Left renal cortex interstitium (tissue), 4 donors: ENCODE measurements at regions not wholly inside any gene's neighbourhood (a gene's known extent, or its start where the extent isn't known, plus 50 kb on each side); places are given as distances from the start of the nearest gene placed in this dataset.

ENCODE experiments used
- DNase-seq, 4 donors: peaks; one replicate each; pipeline ENCODE4 v3.0.0-alpha.2; 2013; ENCODE audit warnings: low read depth in 4 of 4, low spot score in 2 of 4, missing footprints in 1 of 4

DNA sequence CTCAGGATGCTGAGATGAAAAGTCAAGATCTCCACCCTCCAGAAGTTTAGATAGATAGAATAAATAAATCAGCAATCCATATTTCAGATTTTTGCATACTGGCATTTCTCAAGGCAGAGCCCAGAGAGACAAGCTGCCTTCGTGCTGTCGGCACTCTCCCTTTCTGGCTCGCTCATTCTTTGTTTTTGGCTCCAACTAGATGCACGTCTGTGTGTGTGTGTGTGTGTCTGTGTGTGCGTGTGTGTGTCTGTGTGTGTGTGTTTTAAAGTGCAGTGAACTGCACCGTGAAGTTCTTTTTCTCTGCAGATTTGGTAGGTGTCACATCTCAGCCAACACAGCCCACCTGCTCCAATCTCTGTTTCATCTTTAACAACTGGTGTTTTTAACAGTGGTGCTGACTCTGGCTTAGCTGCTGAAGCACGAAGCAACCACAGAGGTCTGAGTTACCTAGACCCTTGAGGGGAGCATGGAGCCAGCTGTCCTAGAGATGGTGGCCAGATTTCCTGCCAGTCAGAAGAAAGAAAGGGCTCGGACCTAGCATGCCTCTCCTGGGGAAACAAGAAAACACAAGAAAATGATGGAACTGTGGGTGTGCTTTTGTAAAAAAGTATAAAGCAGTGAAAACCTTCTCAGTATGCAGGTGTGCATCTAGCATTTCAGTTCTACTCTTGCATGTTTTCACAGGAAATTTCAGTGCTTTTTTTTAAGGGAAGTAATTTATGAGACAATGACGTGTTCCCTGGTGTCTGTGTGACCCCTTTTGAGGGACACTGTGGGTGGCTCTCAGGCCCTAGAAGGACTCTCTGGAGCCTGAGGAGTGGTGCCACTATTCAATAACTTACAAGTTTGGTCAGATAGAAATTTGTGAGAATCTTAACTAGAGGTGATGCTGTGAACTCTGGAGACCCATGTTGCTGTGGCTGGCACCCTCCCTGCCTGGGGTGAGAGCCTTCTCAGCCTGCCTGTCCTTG, 364.3 kb downstream of the RNF144A start:
- DNase-seq = no peak

DNA sequence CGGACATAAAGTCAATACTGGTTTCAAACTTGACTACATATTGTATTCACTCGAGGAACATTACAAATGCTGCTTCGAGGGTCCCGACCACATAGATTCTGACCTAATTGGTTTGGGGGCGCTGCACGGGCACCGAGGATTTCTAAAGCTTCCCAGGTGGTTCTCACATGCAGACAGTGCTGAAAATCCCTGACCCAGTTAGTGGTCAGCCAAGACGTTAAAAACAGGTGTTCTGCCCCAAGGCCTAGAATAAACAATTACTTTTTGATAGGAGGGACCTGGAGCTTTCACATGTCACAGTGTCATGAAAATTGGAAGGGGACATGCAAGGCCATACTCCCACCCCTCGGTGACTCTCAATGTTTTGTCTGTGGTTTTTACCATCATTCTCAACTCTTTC, 368.9 kb downstream of the RNF144A start:
- no peak for DNase-seq

GRCh38 chr2:7288484-7288883, 371.3 kb downstream of the RNF144A start:
- DNase-seq = no peak

GRCh38 chr2:7289697-7290096, 372.5 kb downstream of the RNF144A start:
- DNase-seq = no peak

DNA sequence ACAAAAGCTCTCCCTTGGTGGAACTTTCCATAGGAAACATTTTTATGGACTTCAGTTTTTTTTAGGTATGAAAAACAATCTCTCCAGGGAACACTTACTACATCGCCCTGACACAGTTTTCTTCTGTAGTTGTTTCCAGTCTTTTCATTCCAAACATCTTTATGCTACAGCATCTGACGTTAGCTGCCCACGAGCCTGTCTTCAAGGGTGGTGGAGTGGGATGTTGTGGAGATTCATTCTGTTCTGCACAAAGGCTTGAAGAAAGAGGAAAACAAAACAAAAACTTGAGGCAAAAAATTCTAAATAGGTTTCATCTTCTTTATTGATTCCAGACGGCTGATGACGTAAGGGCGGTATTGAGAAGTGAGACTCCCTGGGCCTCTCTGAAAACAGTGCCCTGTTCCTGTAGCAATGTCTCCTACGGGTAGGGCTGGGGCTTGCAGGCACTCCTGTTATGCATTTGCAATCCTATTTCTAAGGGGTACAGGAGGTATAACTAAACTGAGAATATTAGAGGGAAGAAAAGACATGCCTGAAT, 375.0 kb downstream of the RNF144A start:
- no peak for DNase-seq

- no peak for DNase-seq
These were observed 392.4 kb downstream of the RNF144A start for GRCh38 chr2:7309582-7309981.

DNA sequence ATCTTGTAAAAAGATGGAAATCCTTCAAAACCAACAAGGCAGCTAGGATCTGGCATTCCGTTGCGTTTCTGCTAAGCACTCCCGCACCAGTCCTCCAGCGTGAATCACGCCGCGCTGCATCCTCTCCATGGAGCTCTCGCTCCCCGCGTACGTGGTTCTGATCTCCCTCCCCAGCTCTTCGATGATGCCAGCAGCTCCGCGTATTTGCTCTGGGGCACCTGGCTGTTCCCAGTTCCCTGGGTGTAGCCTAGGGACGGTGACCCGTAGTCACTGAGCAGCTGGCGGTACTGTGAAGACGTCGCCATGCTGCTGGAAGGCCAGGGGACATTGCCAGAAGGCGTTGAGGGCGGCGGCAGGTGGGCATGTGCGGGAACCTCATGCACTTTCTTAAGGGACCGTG, 407.5 kb downstream of the RNF144A start:
- DNase-seq = no peak

DNA sequence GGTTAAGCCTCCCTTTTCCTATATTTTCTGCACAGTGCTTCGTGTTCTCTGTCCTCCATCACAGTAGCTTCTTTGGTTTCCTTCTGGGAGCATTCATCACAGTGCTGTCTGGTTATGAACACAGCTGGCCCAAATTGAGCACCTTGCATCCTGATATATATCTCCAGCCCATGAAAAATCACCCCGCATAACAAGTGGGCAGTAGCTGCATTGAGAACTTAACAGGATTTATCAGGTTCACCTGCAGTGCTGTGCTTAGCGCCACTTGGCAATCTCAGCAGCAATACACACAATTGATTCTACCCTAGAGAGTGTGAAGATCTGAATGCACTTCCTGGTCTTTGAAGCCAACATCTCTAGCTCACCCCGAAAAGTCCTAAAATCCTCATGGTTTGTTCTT, 408.0 kb downstream of the RNF144A start:
- DNase-seq = no peak

- DNase-seq = no peak
These were observed 412.3 kb downstream of the RNF144A start for GRCh38 chr2:7329465-7329864.

- no peak for DNase-seq
These were observed 416.1 kb downstream of the RNF144A start for GRCh38 chr2:7333189-7333765.

DNA sequence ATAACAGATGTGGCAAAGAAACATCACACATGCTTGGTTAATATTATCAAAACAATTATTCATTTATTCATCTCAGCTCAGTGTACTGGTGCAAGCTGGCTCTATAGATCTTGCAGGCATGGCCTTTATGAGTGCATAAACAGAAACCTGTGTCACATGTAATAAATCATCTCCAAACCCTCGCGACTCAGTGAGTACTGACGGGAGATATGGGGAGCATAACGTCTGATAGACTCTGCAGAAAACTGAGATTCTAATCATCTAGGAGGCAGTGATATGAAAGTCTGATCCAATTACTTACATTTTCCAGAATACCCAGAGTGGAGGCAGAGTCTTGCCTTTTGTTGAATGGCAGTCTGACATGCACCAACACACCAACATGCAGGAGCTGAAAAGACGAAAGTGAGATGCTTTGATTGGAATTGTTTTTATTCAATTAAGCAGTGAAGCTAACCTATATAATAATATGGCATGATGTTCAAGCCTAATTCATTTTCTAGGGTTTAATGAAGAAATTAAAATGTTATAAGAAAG, 416.8 kb downstream of the RNF144A start:
- no peak for DNase-seq

DNA sequence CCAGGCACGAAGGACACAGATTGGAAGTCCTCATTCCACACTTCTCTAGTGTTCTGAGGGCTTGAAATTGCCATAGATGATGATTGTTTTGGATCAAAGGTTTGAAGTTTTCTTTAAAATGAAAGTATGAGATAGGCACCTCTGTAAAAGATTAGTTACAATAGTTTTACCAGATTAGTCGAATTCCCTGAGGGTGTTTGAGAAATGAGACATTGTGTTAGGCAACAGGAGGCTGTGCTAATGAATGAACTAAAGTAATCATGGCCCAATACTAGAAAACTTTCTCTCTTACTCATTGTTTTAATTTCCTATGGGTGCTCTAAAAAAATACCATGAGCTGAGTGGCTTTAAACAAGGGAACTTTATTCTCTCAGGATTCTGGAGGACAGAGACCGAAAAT, 421.7 kb downstream of the RNF144A start:
- DNase-seq = no peak

DNA sequence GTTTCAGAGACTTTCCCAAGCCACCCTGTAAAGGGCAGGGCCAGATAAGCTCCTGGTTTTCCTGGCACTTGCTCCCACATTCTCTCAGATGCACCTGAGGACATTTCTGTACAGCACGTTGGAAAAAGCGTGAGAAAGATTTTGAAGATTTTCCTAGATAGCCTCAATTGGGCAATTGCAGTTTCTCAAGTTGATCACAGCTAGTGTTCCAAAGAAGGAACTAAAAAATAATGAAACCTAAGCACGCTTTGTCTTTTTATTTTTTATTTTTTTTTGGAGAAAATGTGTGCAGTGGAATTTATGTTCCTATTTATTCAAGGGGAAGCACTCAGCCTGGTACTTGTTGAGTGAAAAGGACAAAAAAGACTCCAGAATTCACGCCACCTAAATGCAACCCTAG, 429.1 kb downstream of the RNF144A start:
- DNase-seq = no peak

DNA sequence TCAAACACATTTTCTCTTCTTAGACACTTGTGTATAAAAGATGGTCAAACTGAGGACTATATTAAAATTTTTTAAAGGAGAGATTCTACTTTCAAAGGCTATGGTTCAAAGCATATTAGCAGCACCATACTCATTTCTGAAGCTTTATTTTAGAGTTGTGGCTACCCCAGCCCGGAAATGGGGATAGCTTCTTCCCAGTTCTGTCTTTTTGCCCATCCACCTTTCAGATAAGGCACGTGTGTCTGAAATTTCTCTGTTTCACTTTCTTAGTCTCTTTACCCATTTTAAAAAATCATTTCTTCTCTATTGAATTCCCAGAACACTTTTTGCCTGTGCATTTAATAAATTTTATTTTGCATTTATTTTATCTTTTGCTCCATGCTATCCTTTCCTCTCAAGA, 431.5 kb downstream of the RNF144A start:
- no peak for DNase-seq

DNA sequence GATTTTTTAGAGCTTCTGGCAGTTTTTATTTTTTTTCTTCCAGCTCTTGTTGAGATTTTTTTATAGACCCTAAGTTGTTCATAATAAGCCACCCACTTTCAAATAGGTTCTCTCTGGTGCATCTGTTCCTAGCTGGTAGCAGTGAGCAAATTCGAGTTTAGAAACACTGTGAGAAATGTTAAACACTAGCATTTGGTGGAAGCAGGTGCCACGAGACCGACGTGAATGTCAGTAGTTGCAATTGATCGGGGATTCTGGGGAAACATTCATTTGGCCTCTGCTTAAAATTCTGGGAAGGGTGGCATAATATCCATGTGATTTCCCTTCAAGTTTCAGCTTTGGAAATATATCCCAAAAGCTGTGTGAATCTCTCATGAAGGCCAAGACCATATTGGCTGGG, 435.0 kb downstream of the RNF144A start:
- DNase-seq = no peak

- no peak for DNase-seq
These were observed 436.4 kb downstream of the RNF144A start for GRCh38 chr2:7353571-7353970.

DNA sequence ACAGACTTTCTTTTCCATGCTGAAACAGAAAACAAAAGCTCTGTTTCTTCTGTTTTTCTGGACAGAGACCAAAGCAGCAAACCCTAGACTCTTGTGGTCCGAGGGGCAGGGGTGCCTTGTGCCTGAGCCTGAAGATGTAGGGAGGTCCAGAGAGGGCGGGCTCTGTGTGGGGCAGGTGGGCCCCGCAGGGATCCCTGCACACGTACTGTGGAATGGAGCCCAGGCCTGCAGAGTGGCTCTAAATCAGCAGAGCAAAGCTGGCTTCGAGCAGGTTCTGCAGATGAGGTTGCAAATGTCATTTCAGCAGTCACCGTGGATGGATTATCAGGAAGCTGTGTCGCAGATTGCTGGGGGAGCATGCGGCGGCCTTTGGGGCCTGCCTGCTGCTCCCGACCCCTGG, 438.6 kb downstream of the RNF144A start:
- no peak for DNase-seq

DNA sequence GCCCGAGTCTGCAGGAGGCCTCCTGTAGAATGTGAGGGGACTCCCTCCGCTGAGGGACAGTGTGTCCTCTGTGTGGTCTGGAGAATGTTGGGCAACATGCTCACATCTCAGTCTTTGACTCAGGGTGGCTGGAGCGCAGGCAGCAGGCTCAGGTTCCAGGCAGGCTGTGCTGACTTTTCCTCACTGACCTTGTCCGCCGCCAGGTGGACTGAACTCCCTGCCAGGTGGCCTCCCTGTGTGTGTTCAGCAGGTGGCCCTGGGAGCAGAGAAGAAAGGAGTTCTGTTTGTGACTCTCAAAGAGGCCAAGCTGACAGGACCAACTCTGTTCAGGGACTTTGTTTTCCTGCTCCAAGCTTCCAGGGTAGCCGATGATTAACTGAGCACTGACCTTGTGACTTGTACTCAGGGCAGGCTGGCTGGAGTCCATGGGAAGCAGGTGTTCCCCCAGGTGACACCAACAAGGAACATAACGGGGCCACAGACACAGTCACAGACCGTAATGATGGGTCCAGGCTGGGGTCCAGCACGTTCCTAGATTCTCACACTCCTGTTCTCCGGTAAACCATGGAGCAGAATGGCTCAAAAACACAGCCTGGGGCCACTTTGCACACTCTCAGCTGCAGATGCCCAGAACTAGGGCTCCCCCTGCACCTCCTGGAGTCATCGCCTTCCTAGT, 439.8 kb downstream of the RNF144A start:
- DNase-seq = no peak

DNA sequence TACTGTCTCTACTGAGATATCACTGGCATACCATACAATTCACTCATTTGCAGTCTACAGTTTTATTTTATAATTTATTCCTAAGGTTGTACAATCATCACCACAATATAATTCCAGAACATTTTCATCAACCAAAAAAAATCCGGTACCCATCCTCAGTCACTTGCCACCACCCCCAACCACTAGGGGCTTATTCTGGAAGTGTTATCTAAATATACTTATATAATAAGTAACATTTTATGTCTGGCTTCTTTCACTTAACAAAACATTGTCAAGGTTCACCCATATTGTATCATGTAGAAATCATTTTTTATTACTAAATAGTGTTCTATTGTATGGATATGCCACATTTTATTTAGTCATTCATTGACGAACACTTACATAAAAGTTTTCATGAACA, 440.8 kb downstream of the RNF144A start:
- DNase-seq = no peak

DNA sequence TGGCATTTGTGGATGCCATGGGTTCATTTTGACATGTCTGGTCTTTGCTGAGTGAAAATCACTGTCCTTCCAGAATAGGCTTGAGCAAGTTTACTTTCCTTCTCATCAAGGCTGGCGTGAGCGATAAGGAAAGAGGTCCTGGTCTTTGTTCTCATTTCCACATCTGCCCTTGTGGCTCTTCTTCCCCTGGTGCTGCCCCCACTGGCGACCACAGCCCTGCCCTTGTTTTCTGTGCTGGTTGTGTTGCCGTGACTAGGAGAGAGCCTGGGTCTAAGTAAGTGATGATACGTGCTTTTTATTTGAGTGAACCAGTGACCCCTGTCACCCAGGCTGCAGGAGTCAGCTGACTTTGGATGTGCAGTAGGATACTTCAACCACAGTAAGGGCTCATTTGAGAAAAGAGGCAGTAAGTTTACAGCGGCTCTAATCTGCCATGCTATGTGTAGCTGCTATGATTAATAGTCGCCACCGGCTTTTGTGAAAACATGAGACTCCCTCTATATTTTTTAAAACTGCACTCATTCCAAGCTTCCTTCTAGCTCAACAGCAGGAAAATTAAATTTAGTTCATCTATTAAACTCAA, 441.7 kb downstream of the RNF144A start:
- no peak for DNase-seq

DNA sequence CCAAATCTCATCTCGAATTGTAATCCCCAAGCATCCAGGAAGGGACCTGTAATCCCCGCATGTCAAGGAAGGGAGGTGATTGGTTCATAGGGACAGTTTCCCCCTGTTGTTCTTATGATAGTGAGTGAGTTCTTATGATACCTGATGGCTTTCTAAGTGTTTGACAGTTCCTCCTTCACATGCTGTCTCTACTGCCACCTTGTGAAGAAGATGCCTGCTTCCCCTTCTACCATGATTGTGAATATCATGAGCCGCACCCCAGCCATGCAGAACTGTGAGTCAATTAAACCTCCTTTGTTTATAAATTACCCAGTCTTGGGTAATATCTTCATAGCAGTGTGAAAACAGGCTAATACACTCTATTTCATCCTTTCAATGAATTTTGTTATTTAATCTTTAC, 446.7 kb downstream of the RNF144A start:
- DNase-seq = no peak
